GM19035 (cell line): ENCODE measurements at regions not wholly inside any gene's neighbourhood (a gene's known extent, or its start where the extent isn't known, plus 50 kb on each side); places are given as distances from the start of the nearest gene placed in this dataset.
"Not testable (repeated sequence)": the region's sequence is repeated elsewhere in the genome, so short reads cannot be mapped to it uniquely, and the experiment has no call there.

Experiments
- ATAC-seq: cut with Tn5 transposase; IDR thresholded peaks from one replicate; pipeline ENCODE4 v1.9.1; 2021; ENCODE audit not compliant: unreplicated experiment

DNA sequence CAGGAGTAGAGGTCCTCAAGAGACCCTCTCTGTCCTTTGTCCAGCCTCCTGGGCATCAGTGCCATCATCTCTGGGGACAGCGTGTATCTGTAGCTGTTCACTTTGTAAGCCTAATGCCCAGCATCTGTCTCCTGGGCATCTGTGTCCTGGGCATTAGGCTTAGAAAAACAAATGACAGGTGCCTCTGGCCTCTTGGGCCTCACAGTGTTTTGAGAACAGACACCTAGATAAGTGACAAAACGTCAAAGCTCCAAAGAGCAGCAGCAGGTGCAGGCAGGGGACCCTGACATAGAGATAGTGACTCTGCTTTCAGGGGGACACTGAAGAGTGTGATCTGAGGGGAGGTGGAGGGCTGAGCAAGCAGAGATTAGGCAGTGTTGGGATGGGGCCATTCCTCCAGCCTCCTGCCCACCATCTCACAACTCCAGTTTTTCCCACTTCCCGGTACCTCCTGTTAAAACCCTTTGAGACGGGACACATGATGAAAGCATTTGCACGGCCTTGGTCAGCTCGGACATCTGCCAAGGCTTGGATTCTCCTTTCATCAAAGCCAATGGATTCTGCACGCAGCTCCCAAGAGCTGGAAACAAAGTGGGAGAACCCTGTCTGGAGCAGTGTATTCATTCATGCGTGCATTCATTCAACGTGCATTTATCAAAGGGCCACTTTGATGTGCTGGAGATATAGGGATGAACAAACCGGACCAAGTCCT, 55.5 kb upstream of the CD93 start:
- ATAC-seq = no peak

DNA sequence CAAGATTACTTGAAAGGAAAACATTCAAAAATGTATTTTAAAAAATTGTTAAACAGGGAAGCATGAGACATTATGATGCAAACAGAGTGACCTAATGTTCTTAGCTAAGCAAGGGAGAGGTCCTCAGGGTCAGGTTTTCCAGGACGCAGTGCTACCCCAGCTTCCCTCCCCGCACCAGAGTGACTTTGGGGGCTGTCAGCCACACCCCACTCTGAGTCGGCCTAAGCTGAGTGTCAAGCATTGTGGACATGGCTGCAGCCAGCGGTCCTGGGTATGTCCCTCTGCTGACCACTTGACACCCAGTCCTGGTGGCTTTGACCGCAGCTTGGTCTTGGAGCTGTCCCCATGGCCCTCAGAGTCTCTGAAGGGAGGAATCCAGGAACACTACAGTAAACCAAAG, 54.9 kb upstream of the CD93 start:
- no peak for ATAC-seq

DNA sequence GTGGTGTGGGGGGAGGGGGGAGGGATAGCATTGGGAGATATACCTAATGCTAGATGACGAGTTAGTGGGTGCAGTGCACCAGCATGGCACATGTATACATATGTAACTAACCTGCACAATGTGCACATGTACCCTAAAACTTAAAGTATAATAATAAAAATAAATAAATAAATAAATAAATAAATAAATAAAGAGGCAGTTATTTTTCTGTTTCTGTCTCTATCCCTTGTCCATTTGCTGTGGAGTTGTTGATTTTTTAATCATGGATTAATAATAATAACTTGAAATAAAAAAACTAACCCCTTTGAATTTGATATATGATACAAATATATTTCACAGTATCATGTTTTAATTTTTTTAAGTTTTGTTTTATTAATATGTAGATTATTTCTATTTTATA, 53.9 kb upstream of the CD93 start:
- ATAC-seq = not testable (repeated sequence)

DNA sequence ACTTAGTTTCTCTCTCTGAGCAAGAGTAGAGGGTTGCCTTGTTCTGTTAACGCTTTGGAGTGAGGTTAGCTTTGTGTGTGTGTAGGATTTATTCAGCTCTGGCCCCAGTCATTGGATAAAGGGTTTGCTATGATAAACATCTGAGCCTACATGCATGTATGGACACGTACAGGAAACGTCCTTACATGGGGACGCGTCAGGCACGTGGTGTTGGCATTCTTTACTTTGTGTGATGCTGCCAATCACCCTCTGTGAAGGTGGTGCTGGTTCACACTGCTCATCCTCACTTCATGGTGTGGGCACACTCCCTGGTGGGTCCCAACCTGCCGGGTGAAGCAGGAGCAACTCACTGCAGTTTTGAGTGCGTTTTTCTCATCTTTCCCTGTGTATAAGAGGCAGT, 53.4 kb upstream of the CD93 start:
- ATAC-seq = no peak

DNA sequence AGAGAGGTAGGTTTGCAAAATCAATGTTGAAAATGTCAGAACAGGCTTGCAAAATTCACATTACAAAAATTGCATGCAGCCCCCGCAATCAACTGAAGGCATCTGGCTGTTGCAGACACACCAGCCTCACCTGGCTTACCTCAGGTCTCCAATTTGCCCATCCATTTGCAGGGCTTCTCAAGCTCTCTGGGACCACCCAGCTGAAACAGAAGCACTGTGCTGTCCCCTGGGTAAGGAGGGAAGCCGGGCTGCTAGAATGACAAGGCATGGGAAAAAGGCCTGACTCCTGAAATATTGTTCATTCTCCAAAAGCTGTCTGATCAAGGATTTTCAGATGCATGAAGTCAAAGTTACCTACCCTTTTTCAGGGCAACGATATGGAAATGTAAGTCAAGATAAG, 52.6 kb upstream of the CD93 start:
- no peak for ATAC-seq

DNA sequence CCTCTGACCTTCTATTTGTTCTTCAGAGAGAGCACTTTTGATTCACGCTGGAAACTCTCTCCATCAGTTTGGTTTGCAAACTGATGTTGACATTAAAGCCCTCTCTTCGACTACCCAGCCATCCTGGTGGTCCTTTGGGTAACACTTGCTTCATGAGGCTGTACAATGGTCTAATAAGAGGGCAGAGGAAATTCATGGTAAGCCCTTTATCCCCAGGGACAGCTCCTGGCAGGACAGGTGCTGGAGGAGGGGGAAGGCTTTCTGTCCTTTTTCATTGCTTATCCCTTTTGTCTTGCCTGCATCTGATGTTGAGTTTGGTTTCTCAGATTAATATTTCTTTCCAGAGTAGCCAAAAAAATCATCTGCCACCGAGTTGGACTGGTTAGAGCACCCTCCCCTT, 52.1 kb upstream of the CD93 start:
- ATAC-seq = no peak

DNA sequence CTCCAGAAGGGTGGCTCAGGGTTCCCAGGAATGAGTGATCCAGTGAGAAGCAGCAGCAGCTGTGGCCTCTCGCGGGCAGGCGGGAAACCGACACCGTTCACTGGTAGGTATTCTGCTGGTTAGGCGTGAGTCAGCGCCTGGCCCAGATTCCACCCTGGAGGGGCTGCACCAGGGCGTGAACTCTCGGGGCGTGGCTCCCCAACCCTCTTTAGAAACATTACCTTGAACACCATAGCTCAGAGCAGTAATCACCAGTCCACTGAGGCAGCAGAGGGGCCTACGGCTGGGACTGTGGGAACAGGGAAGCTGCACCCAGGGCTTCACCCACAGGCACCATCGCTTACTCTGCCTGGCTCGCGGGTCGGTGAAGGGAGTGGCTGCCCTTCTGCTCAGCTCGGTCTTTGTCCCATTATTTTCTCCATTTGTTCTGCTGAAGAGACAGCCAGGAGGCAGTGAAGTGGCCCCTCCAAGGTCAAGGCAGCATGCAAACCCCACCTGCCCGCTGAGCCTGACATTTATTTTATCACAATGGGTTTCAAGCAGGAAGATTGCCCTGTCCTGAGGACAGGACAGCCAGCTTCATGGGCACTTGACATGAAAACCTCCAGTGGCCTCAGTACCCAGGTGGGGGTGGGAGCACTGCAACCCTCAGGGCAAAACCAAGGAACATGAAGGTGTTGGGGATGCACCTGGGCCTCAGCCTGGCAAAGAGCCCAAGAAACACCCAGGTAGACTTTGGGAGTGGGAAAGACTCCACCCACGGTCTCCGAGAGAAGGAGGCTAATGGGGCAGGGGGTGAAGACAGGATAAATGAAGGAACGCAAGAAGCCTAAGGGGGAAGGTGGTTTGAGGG, 51.0 kb upstream of the CD93 start:
- no peak for ATAC-seq

DNA sequence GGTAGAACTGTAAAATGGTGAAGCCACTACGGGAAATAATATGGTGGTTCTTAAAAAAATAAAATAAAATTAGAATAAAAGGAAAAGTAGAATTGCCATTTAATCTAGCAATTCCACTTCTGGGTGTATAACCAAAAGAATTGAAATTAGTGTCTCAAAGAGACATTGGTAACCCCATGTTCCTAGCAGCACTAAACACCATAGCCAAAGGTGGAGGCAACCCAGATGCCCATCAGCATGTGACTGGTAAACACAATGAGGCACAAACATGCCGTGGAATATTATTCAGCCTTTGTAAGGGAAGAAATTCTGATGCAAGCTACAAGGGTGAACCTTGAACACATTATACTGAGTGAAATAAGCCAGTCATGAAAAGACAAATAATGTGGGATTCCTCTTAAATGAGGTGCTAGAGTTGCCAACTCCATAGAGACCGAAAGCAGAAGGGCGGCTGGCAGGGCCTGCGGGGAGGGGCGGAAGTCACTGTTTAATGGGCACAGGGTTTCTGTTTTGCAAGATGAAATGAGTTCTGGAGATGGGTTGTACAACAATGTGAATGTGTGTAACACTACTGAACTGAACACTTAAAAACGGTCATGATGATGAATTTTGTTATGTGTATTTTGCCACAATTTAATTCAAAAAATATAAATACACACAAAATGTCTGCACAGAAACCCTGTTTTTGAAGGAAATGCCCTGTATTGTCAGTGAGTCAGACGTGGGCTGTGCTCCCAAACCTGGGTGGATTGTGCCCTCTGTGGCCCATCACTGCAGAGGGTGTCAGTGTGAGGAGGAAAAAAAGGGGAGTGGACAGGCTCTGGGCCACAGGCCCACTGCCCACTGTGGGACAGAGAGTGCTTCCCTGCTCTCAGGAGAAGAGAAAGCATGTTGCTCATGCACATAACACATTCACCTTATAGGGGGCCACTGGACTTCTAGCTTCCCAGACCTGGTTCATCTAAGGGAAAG, 49.6 kb upstream of the CD93 start:
- no peak for ATAC-seq
